ENCODE measurements at regions not wholly inside any gene's neighbourhood (a gene's known extent, or its start where the extent isn't known, plus 50 kb on each side); places are given as distances from the start of the nearest gene placed in this dataset.

DNA sequence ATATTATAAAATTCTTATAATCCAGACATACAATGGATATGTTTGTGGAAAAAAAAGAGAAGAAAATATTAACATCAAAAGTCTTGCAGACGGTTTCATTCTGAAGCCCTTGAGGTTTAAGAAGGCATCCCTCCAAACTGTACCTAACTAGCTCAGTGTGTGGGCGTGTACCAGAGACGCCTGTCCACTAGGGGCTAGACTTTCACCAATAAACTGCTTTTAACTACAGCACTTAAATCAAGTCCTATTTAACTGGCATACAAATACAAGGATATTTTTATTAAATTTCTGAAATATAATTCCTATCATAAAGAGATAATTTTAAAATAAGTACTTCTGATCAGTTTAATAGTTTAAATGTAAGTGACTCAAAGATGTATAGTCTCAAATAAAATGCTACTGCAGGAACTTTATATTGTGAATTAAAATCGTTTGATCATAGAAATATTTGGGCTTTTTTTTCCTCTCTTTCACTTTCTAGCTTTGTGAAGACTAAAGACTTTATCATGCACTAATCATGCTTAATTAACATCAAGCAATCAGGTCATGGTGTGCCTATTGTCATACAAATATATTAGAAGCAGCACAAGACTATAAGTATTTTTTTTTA lies 437.7 kb downstream of the SATB2 start:
- DNase-seq (ENCODE audit: low spot score): no peak
- no peak for TF ChIP-seq CTCF (IDR thresholded peaks at IDR 0.05; ENCODE audit: borderline replicate concordance, control extremely low read depth, extremely low read depth, insufficient read depth, missing control alignments)
- in situ Hi-C loops (cut with MboI; ENCODE audit: low sequenced_read_pairs, unreplicated experiment): no loop called here

DNA sequence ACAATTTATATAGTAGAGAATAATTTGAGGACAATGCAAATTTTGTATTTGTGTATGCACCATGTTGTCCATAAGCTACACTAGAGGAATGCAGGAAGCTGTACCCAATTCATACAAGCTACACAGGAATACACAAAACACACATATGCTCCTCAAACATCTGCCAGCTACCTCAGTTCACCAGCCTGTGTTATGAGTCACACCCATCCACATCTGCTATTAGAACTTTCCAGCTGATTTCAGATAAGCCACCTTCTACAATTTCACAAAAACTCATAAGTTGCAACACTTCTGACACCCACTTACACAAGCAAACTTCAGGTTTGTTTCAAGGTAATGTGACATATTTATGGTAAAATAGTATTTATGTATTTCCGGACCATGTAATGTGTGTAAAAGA lies 438.9 kb downstream of the SATB2 start:
- no peak for TF ChIP-seq CTCF (IDR thresholded peaks at IDR 0.05; ENCODE audit: borderline replicate concordance, control extremely low read depth, extremely low read depth, insufficient read depth, missing control alignments)
- in situ Hi-C loops (cut with MboI; ENCODE audit: low sequenced_read_pairs, unreplicated experiment): no loop called here
- DNase-seq (ENCODE audit: low spot score): no peak

- in situ Hi-C loops (cut with MboI; ENCODE audit: low sequenced_read_pairs, unreplicated experiment): no loop called here
- no peak for TF ChIP-seq CTCF (IDR thresholded peaks at IDR 0.05; ENCODE audit: borderline replicate concordance, control extremely low read depth, extremely low read depth, insufficient read depth, missing control alignments)
- DNase-seq (ENCODE audit: low spot score): no peak
These were observed 442.7 kb downstream of the SATB2 start for GRCh38 chr2:199015072-199015471.

- in situ Hi-C loops (cut with MboI; ENCODE audit: low sequenced_read_pairs, unreplicated experiment): no loop called here
- no peak for DNase-seq (ENCODE audit: low spot score)
- no peak for TF ChIP-seq CTCF (IDR thresholded peaks at IDR 0.05; ENCODE audit: borderline replicate concordance, control extremely low read depth, extremely low read depth, insufficient read depth, missing control alignments)
These were observed 443.5 kb downstream of the SATB2 start for GRCh38 chr2:199014226-199014625.

GRCh38 chr2:199011908-199012307 lies 445.8 kb downstream of the SATB2 start:
- no peak for DNase-seq (ENCODE audit: low spot score)
- in situ Hi-C loops (cut with MboI; ENCODE audit: low sequenced_read_pairs, unreplicated experiment): no loop called here
- TF ChIP-seq CTCF (IDR thresholded peaks at IDR 0.05; ENCODE audit: borderline replicate concordance, control extremely low read depth, extremely low read depth, insufficient read depth, missing control alignments): no peak

GRCh38 chr2:198994678-198995077 lies 463.1 kb downstream of the SATB2 start:
- no peak for DNase-seq (ENCODE audit: low spot score)
- in situ Hi-C loops (cut with MboI; ENCODE audit: low sequenced_read_pairs, unreplicated experiment): no loop called here
- no peak for TF ChIP-seq CTCF (IDR thresholded peaks at IDR 0.05; ENCODE audit: borderline replicate concordance, control extremely low read depth, extremely low read depth, insufficient read depth, missing control alignments)
